ENCODE measurements at regions not wholly inside any gene's neighbourhood (a gene's known extent, or its start where the extent isn't known, plus 50 kb on each side); places are given as distances from the start of the nearest gene placed in this dataset.

GRCh38 chr10:128390596-128390995 lies 264.4 kb upstream of the MKI67 start:
- Mint-ChIP-seq H3K9me3 (no peaks in the 10 kb centered on the region), H3K4me1 (no peaks in the 10 kb centered on the region), H3K36me3 (ENCODE audit: low read depth) (no peaks in the 10 kb centered on the region), H3K27ac (no peak overlapping the region), H3K27me3 (no peaks in the 10 kb centered on the region), H3K4me3 (no peak overlapping the region)
- DNase-seq: no peak
- intact Hi-C loops (cut with micrococcal nuclease): no loop called here

DNA sequence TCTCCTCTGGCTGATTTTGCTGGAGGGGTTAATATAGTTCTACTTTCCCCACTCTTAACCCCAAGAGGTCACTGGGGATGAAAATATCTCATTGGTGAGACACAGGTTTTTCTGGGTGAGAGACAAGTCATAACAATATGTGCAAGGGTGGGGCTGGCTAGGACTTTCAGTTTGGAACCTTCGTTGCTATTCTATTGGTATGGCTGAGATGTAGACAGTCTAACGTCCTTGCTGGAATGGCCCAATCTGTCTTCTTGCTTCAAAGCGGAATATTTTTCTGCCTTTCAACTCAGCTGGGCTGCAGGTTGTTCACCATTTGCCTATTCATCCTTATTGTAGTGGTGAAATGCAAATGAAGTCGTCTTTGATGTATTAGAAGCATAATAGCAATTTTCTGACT lies 267.3 kb upstream of the MKI67 start:
- no peaks in the 10 kb centered on the region for H3K4me1 Mint-ChIP-seq
- no peaks in the 10 kb centered on the region for H3K36me3 Mint-ChIP-seq (ENCODE audit: low read depth)

GRCh38 chr10:128398118-128398517 lies 271.9 kb upstream of the MKI67 start:
- no peak overlapping the region for H3K27ac Mint-ChIP-seq
- H3K9me3 Mint-ChIP-seq: no peaks in the 10 kb centered on the region
- H3K4me1 Mint-ChIP-seq: no peaks in the 10 kb centered on the region
- no peaks in the 10 kb centered on the region for H3K36me3 Mint-ChIP-seq (ENCODE audit: low read depth)
- H3K4me3 Mint-ChIP-seq: no peak overlapping the region
- intact Hi-C loops (cut with micrococcal nuclease): no loop called here
- no peak for DNase-seq
- H3K27me3 Mint-ChIP-seq: no peaks in the 10 kb centered on the region

More for the DNA sequence above, 267.3 kb upstream of the MKI67 start:
- Mint-ChIP-seq H3K27me3 (no peaks in the 10 kb centered on the region), H3K9me3 (no peaks in the 10 kb centered on the region), H3K4me3 (no peak overlapping the region), H3K27ac (no peak overlapping the region)
- intact Hi-C loops (cut with micrococcal nuclease): no loop called here
- DNase-seq: no peak

DNA sequence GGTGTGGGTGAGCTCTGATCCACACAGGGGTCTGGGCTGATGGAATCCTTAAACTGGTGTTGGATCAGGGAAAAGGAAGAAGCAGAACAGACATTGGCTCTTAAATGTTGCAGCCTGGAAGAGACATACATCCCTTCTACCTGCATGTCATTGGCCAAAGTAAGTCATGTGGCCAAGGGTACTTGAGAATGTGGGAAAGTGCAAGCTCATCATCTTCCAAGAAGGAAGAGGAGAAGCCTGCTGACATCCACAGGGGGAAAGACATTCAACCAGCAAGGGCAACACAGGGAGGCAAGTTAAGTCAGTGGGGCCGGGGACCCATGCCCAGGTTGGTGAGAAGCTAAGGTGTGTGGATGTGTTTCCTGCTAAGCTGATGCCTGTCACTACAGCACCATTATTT lies 272.8 kb upstream of the MKI67 start:
- Mint-ChIP-seq H3K36me3 (ENCODE audit: low read depth) (no peaks in the 10 kb centered on the region), H3K9me3 (no peaks in the 10 kb centered on the region), H3K27me3 (no peaks in the 10 kb centered on the region), H3K27ac (no peak overlapping the region), H3K4me1 (no peaks in the 10 kb centered on the region), H3K4me3 (no peak overlapping the region)
- intact Hi-C loops (cut with micrococcal nuclease): no loop called here
- no peak for DNase-seq

GRCh38 chr10:128400564-128400963 lies 274.3 kb upstream of the MKI67 start:
- H3K4me3 Mint-ChIP-seq: no peak overlapping the region
- no peaks in the 10 kb centered on the region for H3K4me1 Mint-ChIP-seq
- no peak for DNase-seq
- H3K36me3 Mint-ChIP-seq (ENCODE audit: low read depth): no peaks in the 10 kb centered on the region
- no peaks in the 10 kb centered on the region for H3K9me3 Mint-ChIP-seq
- no peaks in the 10 kb centered on the region for H3K27me3 Mint-ChIP-seq
- intact Hi-C loops (cut with micrococcal nuclease): no loop called here
- no peak overlapping the region for H3K27ac Mint-ChIP-seq

DNA sequence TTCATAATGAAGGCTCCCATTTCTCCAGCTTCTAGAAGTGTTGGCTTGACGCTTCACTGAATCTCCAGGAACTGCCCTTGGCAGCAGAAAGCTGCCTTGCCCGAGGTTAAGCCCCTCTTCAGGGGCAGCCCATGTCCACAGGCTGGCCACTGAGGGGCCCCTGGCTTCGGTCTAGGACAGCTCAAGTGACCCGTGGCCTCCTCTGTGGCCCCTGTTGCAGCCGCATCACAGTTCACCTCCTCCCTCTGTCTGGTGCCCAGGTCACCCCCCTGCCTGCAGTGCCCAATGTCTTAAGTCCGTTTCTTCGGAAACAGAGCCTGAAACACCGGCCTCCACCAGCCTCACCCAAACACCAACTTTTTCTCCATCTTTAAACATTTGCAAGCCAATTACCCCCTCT lies 279.2 kb upstream of the MKI67 start:
- Mint-ChIP-seq H3K27ac (no peak overlapping the region), H3K4me1 (no peaks in the 10 kb centered on the region), H3K36me3 (ENCODE audit: low read depth) (no peaks in the 10 kb centered on the region), H3K9me3 (no peaks in the 10 kb centered on the region), H3K4me3 (no peak overlapping the region), H3K27me3 (no peaks in the 10 kb centered on the region)
- intact Hi-C loops (cut with micrococcal nuclease): no loop called here
- no peak for DNase-seq

- Mint-ChIP-seq H3K4me3 (no peak overlapping the region), H3K4me1 (no peaks in the 10 kb centered on the region), H3K27ac (no peak overlapping the region), H3K9me3 (no peaks in the 10 kb centered on the region), H3K36me3 (ENCODE audit: low read depth) (no peaks in the 10 kb centered on the region), H3K27me3 (no peaks in the 10 kb centered on the region)
- intact Hi-C loops (cut with micrococcal nuclease): no loop called here
- DNase-seq: no peak
Observed at GRCh38 chr10:128411643-128412042, 285.4 kb upstream of the MKI67 start.

DNA sequence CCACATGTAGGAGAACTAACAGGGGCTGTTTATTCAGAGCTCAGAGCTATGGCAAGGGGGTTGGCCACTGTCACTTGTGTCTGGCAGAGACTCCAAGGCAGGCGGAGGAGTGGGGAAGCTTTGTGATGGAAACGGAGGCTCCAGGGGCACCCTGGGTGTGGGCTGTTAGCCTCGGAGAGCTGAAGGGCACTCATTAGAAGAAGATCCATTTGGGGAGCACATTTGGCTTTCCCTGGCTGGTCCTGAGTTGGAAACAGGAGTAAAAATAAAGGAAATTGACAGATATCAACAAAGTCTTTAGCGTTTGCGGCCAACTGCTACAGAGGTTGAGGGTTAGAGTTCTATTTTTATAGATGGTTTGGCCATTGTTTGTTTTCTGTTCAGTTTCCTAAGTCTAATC lies 288.3 kb upstream of the MKI67 start:
- no peak for DNase-seq
- Mint-ChIP-seq H3K27ac (no peak overlapping the region), H3K36me3 (ENCODE audit: low read depth) (no peaks in the 10 kb centered on the region), H3K9me3 (no peaks in the 10 kb centered on the region), H3K4me1 (no peaks in the 10 kb centered on the region), H3K4me3 (no peak overlapping the region), H3K27me3 (no peaks in the 10 kb centered on the region)
- intact Hi-C loops (cut with micrococcal nuclease): no loop called here

DNA sequence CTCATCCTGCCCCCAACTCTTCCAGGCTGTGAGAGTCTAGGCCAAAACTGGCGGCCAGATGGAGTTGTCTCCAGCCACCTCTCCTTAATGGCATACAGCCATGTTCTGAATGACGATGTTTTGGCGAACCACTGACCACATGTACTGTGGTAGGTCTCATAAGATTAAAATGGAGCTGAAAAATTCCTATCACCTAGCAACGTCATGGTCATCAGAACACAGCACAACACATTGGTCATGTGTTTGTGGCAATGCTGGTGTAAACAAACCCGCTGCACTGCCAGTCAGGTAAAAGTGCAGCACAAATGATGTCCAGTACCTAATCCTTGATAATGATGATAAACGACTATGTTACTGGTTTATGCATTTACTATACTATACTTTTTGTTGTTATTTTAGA lies 290.0 kb upstream of the MKI67 start:
- Mint-ChIP-seq H3K27me3 (no peaks in the 10 kb centered on the region), H3K36me3 (ENCODE audit: low read depth) (no peaks in the 10 kb centered on the region), H3K4me3 (no peak overlapping the region), H3K27ac (no peak overlapping the region), H3K9me3 (no peaks in the 10 kb centered on the region), H3K4me1 (no peaks in the 10 kb centered on the region)
- no peak for DNase-seq
- intact Hi-C loops (cut with micrococcal nuclease): no loop called here

DNA sequence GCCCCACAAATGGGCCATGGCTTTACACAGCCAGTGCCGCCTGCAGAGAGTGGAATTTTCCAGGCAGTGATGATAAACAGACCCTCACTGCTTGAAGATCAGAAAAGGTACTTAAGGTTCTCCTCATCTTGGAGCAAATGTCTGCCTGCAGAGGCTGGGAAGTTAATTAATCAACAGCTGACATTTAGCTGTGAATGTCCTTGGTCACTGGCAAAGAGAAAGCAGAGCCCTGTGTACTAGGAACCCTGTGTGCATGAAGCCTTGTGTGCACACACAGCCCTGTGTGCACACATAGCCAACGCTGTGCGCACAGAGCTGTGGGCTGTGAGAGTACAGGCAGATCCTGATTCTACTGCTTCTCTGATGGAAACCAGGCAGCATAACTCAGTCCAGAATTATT lies 291.6 kb upstream of the MKI67 start:
- H3K4me1 Mint-ChIP-seq: no peaks in the 10 kb centered on the region
- DNase-seq: no peak
- H3K36me3 Mint-ChIP-seq (ENCODE audit: low read depth): no peaks in the 10 kb centered on the region
- no peak overlapping the region for H3K4me3 Mint-ChIP-seq
- no peak overlapping the region for H3K27ac Mint-ChIP-seq
- no peaks in the 10 kb centered on the region for H3K27me3 Mint-ChIP-seq
- no peaks in the 10 kb centered on the region for H3K9me3 Mint-ChIP-seq
- intact Hi-C loops (cut with micrococcal nuclease): no loop called here

- intact Hi-C loops (cut with micrococcal nuclease): no loop called here
- no peak overlapping the region for H3K4me3 Mint-ChIP-seq
- no peak overlapping the region for H3K27ac Mint-ChIP-seq
- no peaks in the 10 kb centered on the region for H3K36me3 Mint-ChIP-seq (ENCODE audit: low read depth)
- no peak for DNase-seq
- H3K9me3 Mint-ChIP-seq: no peaks in the 10 kb centered on the region
- no peaks in the 10 kb centered on the region for H3K4me1 Mint-ChIP-seq
- H3K27me3 Mint-ChIP-seq: no peaks in the 10 kb centered on the region
Observed at GRCh38 chr10:128418819-128419218, 292.6 kb upstream of the MKI67 start.

GRCh38 chr10:128419466-128420019 lies 293.3 kb upstream of the MKI67 start:
- Mint-ChIP-seq H3K27ac (no peak overlapping the region), H3K36me3 (ENCODE audit: low read depth) (no peaks in the 10 kb centered on the region), H3K4me1 (no peaks in the 10 kb centered on the region), H3K9me3 (no peaks in the 10 kb centered on the region), H3K27me3 (no peaks in the 10 kb centered on the region), H3K4me3 (no peak overlapping the region)
- intact Hi-C loops (cut with micrococcal nuclease): loop anchor here (2.0 kb wide), 1 partner anchor 75 kb away; no protein-coding TSS in a partner anchor
- no peak for DNase-seq

DNA sequence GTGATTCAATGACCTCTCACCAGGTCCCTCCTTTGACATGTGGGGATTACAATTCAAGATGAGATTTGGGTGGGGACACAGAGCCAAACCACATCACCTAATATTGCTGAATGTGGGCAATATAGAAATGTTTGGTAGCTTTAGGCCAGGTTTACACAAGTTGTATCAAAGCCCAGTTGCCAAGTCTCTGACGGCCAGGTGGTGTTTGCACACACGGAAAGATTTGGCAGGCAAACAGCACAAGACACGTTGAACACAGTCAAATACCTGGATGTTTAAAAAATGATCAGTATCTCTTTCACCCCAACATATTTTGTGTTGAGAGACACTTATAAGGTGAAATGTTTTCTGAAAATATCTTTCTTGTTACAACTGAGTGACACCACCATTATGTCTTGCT lies 294.4 kb upstream of the MKI67 start:
- Mint-ChIP-seq H3K27ac (no peak overlapping the region), H3K4me3 (no peak overlapping the region), H3K4me1 (no peaks in the 10 kb centered on the region), H3K27me3 (no peaks in the 10 kb centered on the region), H3K36me3 (ENCODE audit: low read depth) (no peaks in the 10 kb centered on the region), H3K9me3 (no peaks in the 10 kb centered on the region)
- intact Hi-C loops (cut with micrococcal nuclease): loop anchor here (2.0 kb wide), 1 partner anchor 74 kb away; no protein-coding TSS in a partner anchor
- DNase-seq: no peak

DNA sequence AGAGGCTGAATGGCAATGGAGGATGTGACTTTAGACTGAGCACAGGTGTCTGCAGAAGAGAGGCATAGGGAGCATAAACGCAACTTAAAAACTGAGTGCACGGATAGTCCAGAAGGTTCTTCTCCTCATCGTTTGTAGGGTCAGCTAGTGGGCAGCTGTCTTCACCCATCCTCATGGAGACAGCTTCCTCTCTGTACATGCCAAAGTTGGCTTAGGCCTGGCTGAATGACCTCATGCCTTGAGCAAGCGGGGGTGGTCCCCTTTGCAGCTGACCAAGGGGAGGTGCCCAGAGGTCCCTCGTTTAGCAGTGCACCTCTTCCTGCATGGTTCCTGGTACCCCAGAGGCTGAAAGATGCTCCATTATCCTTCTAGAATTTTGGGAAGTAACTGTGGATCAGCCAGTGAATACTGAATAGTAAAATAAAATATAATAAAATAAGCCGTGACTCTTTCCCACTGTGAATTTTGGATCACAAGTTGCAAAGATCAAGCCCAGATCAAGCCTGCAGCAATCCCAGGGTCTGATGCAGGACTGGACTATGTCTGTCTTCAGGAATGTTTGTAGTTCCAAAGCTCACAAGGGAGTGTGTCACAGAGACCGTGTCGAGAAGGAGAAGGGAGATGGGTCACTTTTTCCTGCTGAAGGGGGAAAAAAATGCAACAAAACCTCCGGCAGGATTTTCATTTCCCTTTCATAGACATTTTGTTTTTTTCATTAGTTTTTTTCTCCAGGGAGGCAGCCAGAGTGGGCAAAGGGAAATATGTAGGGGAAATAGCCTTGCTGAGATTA lies 295.3 kb upstream of the MKI67 start:
- H3K36me3 Mint-ChIP-seq (ENCODE audit: low read depth): no peaks in the 10 kb centered on the region
- DNase-seq: no peak
- no peak overlapping the region for H3K4me3 Mint-ChIP-seq
- no peaks in the 10 kb centered on the region for H3K9me3 Mint-ChIP-seq
- H3K4me1 Mint-ChIP-seq: no peaks in the 10 kb centered on the region
- H3K27me3 Mint-ChIP-seq: no peaks in the 10 kb centered on the region
- intact Hi-C loops (cut with micrococcal nuclease): loop anchor here (2.0 kb wide), 1 partner anchor 73 kb away; no protein-coding TSS in a partner anchor
- no peak overlapping the region for H3K27ac Mint-ChIP-seq

DNA sequence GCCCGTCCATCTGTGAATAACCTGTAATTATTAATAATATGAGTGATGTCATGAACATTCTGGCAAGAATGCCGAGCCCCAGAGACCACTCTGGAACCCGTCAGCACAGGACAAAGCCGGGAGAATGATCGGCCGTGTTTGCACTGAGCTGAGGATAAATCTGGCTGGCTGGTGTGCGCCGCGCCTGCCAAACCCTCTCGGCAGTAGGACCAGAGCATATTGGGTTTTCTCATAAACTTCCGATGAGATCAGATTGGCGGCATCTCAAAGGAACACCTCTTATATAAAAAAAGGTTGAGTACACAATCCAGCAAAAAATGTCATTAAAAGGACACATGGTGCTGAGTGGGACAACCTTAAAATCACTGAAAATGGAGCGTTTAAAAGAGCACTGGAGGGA lies 296.0 kb upstream of the MKI67 start:
- H3K36me3 Mint-ChIP-seq (ENCODE audit: low read depth): no peaks in the 10 kb centered on the region
- H3K4me1 Mint-ChIP-seq: no peaks in the 10 kb centered on the region
- H3K27ac Mint-ChIP-seq: no peak overlapping the region
- no peaks in the 10 kb centered on the region for H3K27me3 Mint-ChIP-seq
- H3K4me3 Mint-ChIP-seq: no peak overlapping the region
- no peak for DNase-seq
- H3K9me3 Mint-ChIP-seq: no peaks in the 10 kb centered on the region
- intact Hi-C loops (cut with micrococcal nuclease): no loop called here

Measured in activated CD4-positive, alpha-beta T cell treated with anti-CD3 and anti-CD28 coated beads, Interleukin-2, amount 10 ng/mL, durations not matched to agents 24 days and 14 days (primary cell).